ENCODE measurements at regions not wholly inside any gene's neighbourhood (a gene's known extent, or its start where the extent isn't known, plus 50 kb on each side); places are given as distances from the start of the nearest gene placed in this dataset.

DNA sequence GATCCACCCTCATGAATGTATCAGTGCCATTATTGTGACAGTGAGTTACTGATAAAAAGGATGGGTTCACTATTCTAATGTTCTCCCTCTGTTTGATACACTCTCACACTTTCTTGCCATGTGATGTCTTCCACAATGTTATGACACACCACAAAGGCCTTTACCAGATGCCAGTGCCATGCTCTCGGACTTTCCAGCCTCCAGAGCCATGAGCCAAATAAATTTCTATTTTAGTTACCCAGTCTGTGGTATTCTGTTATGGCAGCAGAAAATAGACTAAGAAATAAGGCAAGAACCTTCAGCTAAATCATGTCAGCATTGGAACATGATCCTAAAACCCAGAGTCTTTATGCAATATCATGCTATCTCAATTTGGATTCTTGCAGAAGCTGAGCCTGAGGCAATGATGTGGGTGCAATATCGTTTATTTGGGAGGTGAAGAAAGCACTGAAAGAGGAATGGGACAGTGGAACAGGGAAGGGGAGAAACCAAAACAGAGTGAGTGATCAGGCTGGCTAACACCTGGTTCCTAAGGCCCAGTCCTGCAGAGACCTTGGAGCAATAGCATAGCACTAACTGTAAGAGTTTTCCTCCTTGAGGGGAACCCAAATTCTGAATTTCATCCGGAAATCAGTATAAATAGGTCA is 130.4 kb upstream of the LRFN2 start:
- TF ChIP-seq, protein P1, sequence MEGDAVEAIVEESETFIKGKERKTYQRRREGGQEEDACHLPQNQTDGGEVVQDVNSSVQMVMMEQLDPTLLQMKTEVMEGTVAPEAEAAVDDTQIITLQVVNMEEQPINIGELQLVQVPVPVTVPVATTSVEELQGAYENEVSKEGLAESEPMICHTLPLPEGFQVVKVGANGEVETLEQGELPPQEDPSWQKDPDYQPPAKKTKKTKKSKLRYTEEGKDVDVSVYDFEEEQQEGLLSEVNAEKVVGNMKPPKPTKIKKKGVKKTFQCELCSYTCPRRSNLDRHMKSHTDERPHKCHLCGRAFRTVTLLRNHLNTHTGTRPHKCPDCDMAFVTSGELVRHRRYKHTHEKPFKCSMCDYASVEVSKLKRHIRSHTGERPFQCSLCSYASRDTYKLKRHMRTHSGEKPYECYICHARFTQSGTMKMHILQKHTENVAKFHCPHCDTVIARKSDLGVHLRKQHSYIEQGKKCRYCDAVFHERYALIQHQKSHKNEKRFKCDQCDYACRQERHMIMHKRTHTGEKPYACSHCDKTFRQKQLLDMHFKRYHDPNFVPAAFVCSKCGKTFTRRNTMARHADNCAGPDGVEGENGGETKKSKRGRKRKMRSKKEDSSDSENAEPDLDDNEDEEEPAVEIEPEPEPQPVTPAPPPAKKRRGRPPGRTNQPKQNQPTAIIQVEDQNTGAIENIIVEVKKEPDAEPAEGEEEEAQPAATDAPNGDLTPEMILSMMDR (IDR thresholded peaks at IDR 0.05), result no peak
- no peak for TF ChIP-seq POLR2AphosphoS5 (IDR thresholded peaks at IDR 0.05)
